ENCODE measurements at regions not wholly inside any gene's neighbourhood (a gene's known extent, or its start where the extent isn't known, plus 50 kb on each side); places are given as distances from the start of the nearest gene placed in this dataset.

DNA sequence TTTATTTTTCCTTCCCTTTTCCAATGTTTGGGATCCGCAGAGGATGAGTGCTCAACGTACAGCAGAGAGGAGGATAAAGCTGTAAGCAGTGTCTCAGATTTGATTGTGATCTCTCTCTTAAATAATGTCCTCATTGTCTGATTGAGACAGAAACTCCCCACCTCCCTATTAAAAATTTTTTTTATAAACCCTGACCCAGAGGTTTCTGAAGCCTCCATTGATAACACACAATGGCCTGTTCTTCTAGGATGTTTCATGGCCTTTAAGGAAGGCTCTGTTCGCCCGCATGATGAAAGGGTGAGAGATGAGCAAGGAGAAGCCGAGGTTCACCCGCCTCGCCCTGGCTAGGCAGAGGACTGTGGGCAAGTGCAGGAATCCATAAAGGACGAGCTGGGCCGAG lies 138.2 kb upstream of the GAS1 start:
- TF ChIP-seq EZH2 (IDR thresholded peaks at IDR 0.05; ENCODE audit: low read depth), result no peak
- TF ChIP-seq CTCF (conservative IDR thresholded peaks at IDR 0.05), result no peak
- no peaks in the 10 kb centered on the region; the same call in 1 of the 2 replicates for H3K9me3 ChIP-seq (ENCODE audit: insufficient read depth, low read depth)
- no peaks in the 10 kb centered on the region for H4K20me1 ChIP-seq (ENCODE audit: insufficient read depth)
- ChIA-PET POLR2A (ENCODE audit: unreplicated experiment) (no interaction called here), CTCF (no interaction called here)
- no peaks in the 10 kb centered on the region for H3K4me1 ChIP-seq (replicated peaks; ENCODE audit: insufficient read depth)
- no peaks in the 10 kb centered on the region for H3K27me3 ChIP-seq (ENCODE audit: insufficient read depth, low read depth)
- no peak for DNase-seq
- H3K4me3 ChIP-seq, result no peak overlapping the region
- no peaks in the 10 kb centered on the region for H3K79me2 ChIP-seq (ENCODE audit: low read depth)
- H3K9me2 ChIP-seq (ENCODE audit: insufficient read depth), result no peaks in the 10 kb centered on the region
- no peaks in the 10 kb centered on the region for H3F3A ChIP-seq (ENCODE audit: insufficient read depth, low read depth)
- H3K36me3 ChIP-seq (ENCODE audit: low read depth), result no peaks in the 10 kb centered on the region
- no TSS peak for BruUV-seq (replicated peaks)
- intact Hi-C loops (cut with micrococcal nuclease; ENCODE audit: unreplicated experiment), result no loop called here
- H2AFZ ChIP-seq, result no peak overlapping the region
- H3K4me2 ChIP-seq, result no peak overlapping the region
- H3K27ac ChIP-seq, result no peak overlapping the region

DNA sequence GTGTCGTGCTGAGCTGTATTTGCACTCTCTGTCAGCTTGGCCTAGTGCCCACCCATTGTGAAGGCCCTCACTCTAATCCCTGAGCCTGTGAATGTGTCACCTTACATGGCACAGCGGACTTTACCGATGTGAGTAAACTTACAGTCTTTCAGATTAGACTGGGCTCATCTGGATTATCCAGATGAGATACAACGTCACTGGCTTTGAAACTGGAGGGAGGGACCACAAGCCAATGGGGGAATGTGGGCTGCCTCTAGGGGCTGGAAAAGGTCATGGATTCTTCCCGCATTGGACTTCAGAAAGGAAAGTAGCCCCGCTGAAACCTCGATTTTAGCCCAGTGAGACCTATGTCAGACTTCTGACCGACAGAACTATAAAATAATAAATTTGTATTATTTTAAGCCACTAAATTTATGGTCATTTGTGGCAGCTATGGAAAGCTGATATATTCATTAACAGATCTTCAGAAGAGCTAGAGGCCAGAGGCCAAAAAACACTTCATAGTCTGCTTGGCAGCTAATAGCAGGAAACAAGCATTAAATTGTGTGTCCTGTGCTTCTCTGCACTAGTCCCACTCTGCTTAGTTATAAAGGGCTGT lies 139.0 kb upstream of the GAS1 start:
- ChIA-PET CTCF (no interaction called here), POLR2A (ENCODE audit: unreplicated experiment) (no interaction called here)
- intact Hi-C loops (cut with micrococcal nuclease; ENCODE audit: unreplicated experiment), result no loop called here
- H3K9me2 ChIP-seq (ENCODE audit: insufficient read depth), result no peaks in the 10 kb centered on the region
- H3K4me3 ChIP-seq, result no peak overlapping the region
- no peak overlapping the region for H3K27ac ChIP-seq
- H2AFZ ChIP-seq, result no peak overlapping the region
- H3K36me3 ChIP-seq (ENCODE audit: low read depth), result no peaks in the 10 kb centered on the region
- H3K9me3 ChIP-seq (ENCODE audit: insufficient read depth, low read depth), result no peaks in the 10 kb centered on the region
- no peaks in the 10 kb centered on the region for H4K20me1 ChIP-seq (ENCODE audit: insufficient read depth)
- H3K4me2 ChIP-seq, result no peak overlapping the region
- H3K4me1 ChIP-seq (replicated peaks; ENCODE audit: insufficient read depth), result no peaks in the 10 kb centered on the region
- no peaks in the 10 kb centered on the region for H3K79me2 ChIP-seq (ENCODE audit: low read depth)
- TF ChIP-seq CTCF (conservative IDR thresholded peaks at IDR 0.05), result no peak
- TF ChIP-seq EZH2 (IDR thresholded peaks at IDR 0.05; ENCODE audit: low read depth), result no peak
- H3F3A ChIP-seq (ENCODE audit: insufficient read depth, low read depth), result no peaks in the 10 kb centered on the region
- no peaks in the 10 kb centered on the region for H3K27me3 ChIP-seq (ENCODE audit: insufficient read depth, low read depth)
- DNase-seq, result no peak
- no TSS peak for BruUV-seq (replicated peaks)

- no peak overlapping the region for H3K4me3 ChIP-seq
- no TSS peak for BruUV-seq (replicated peaks)
- no peaks in the 10 kb centered on the region for H3F3A ChIP-seq (ENCODE audit: insufficient read depth, low read depth)
- TF ChIP-seq CTCF (conservative IDR thresholded peaks at IDR 0.05) (no peak), EZH2 (IDR thresholded peaks at IDR 0.05; ENCODE audit: low read depth) (no peak)
- ChIA-PET CTCF (no interaction called here), POLR2A (ENCODE audit: unreplicated experiment) (no interaction called here)
- no peak overlapping the region for H3K27ac ChIP-seq
- H3K4me1 ChIP-seq (replicated peaks; ENCODE audit: insufficient read depth), result no peaks in the 10 kb centered on the region
- no peaks in the 10 kb centered on the region for H4K20me1 ChIP-seq (ENCODE audit: insufficient read depth)
- no peaks in the 10 kb centered on the region for H3K27me3 ChIP-seq (ENCODE audit: insufficient read depth, low read depth)
- no peaks in the 10 kb centered on the region for H3K79me2 ChIP-seq (ENCODE audit: low read depth)
- no peak overlapping the region for H3K4me2 ChIP-seq
- intact Hi-C loops (cut with micrococcal nuclease; ENCODE audit: unreplicated experiment), result no loop called here
- H2AFZ ChIP-seq, result no peak overlapping the region
- H3K36me3 ChIP-seq (ENCODE audit: low read depth), result no peaks in the 10 kb centered on the region
- DNase-seq, result no peak
- no peaks in the 10 kb centered on the region for H3K9me2 ChIP-seq (ENCODE audit: insufficient read depth)
- H3K9me3 ChIP-seq (ENCODE audit: insufficient read depth, low read depth), result no peaks in the 10 kb centered on the region
These were observed 139.9 kb upstream of the GAS1 start for GRCh38 chr9:87087197-87087596.
